H1 (cell line): ENCODE measurements at regions not wholly inside any gene's neighbourhood (a gene's known extent, or its start where the extent isn't known, plus 50 kb on each side); places are given as distances from the start of the nearest gene placed in this dataset.

Source experiments
- CTCF ChIA-PET: fragments of 300-600 bp; sonication (Branson Sonifier 250); formaldehyde crosslinking; loops from one replicate; lab custom pipeline; 2021; ENCODE audit not compliant: partially characterized antibody; lab: Charles Lee
- POLR2A ChIA-PET: fragments of 300-600 bp; sonication (Branson Sonifier 250); formaldehyde crosslinking; loops from one replicate; lab custom pipeline; 2021; ENCODE audit warnings: inconsistent platforms; ENCODE audit not compliant: partially characterized antibody; lab: Charles Lee
- DNase-seq, 2 experiments: peaks; one replicate each; pipeline versions ENCODE4 v3.0.0 to v3.0.0-alpha.2; 2010 to 2022; ENCODE audit warnings: low spot score in 2 of 2, low read depth in 1 of 2, mixed read lengths in 1 of 2
- FAIRE-seq: peaks from 2 replicates; lab custom pipeline; 2011; peaks lifted over from hg19 to GRCh38; lab: Jason Lieb, UNC
- H2AFZ ChIP-seq: 2 replicates; pipeline ENCODE4 v1.8.1; 2012; ENCODE audit warnings: low read length, inconsistent platforms
- H2AK5ac ChIP-seq: 2 replicates; pipeline ENCODE4 v1.6.1; 2013; ENCODE audit warnings: low read depth, low read length
- H2BK120ac ChIP-seq: replicated peaks from 2 replicates; pipeline ENCODE3; 2013; ENCODE audit warnings: low read depth, low read length, inconsistent platforms
- H2BK12ac ChIP-seq: 2 replicates; pipeline ENCODE4 v1.6.1; 2013; ENCODE audit warnings: low read depth, low read length
- H2BK15ac ChIP-seq: 2 replicates; pipeline ENCODE4 v1.6.1; 2013; ENCODE audit warnings: low read length
- H2BK20ac ChIP-seq: 2 replicates; pipeline ENCODE4 v1.6.1; 2013; ENCODE audit warnings: low read length
- H2BK5ac ChIP-seq: 2 replicates; pipeline ENCODE4 v1.6.1; 2013; ENCODE audit warnings: low read depth, low read length
- H3K14ac ChIP-seq: 2 replicates; pipeline ENCODE4 v1.6.1; 2013; ENCODE audit warnings: inconsistent platforms; ENCODE audit not compliant: insufficient read length
- H3K18ac ChIP-seq: 2 replicates; pipeline ENCODE4 v1.6.1; 2013; ENCODE audit warnings: low read length; ENCODE audit errors: extremely low read depth
- H3K23ac ChIP-seq: 2 replicates; pipeline ENCODE4 v1.6.1; 2013; ENCODE audit warnings: inconsistent platforms; ENCODE audit not compliant: insufficient read length
- H3K23me2 ChIP-seq: 2 replicates; pipeline ENCODE4 v1.6.1; 2013; ENCODE audit warnings: low read depth, low read length
- H3K27ac ChIP-seq: 2 replicates; pipeline ENCODE4 v1.6.1; 2011; ENCODE audit warnings: low read depth, low read length, inconsistent platforms
- H3K27me3 ChIP-seq, 4 experiments: replicated peaks in 1 of 4; 1 replicate in 1 of 4; 2 replicates in 3 of 4; pipeline versions ENCODE4 v1.6.1 to v1.8.1; 2011 to 2013; ENCODE audit warnings: low read length in 3 of 4, mild to moderate bottlenecking in 3 of 4, inconsistent platforms in 2 of 4, mixed read lengths in 2 of 4, moderate library complexity in 1 of 4; ENCODE audit not compliant: control insufficient read depth in 3 of 4, insufficient read depth in 3 of 4; ENCODE audit errors: extremely low read depth in 1 of 4
- H3K36me3 ChIP-seq, 4 experiments: 2 replicates each; pipeline versions ENCODE4 v1.6.1 to v1.8.1; 2011 to 2013; ENCODE audit warnings: mild to moderate bottlenecking in 4 of 4, low read length in 3 of 4, moderate library complexity in 2 of 4, control low read depth in 1 of 4, inconsistent platforms in 1 of 4; ENCODE audit not compliant: insufficient read depth in 4 of 4, control insufficient read depth in 2 of 4
- H3K4ac ChIP-seq: replicated peaks from 2 replicates; pipeline ENCODE3; 2013; ENCODE audit warnings: low read length, low read depth, mixed read lengths, inconsistent platforms; ENCODE audit not compliant: insufficient read length
- H3K4me1 ChIP-seq, 4 experiments: replicated peaks in 1 of 4; 1 replicate in 1 of 4; 2 replicates in 3 of 4; pipeline versions ENCODE4 v1.6.1 to v1.8.1; 2011 to 2013; ENCODE audit warnings: low read length in 3 of 4, inconsistent platforms in 2 of 4, mixed read lengths in 1 of 4; ENCODE audit not compliant: insufficient read depth in 4 of 4, control insufficient read depth in 3 of 4
- H3K4me2 ChIP-seq, 2 experiments: 2 replicates each; pipeline versions ENCODE4 v1.6.1 to v1.8.1; 2011 to 2013; ENCODE audit warnings: low read depth in 2 of 2, low read length in 2 of 2, control low read depth in 1 of 2, inconsistent platforms in 1 of 2, mild to moderate bottlenecking in 1 of 2; ENCODE audit not compliant: insufficient read depth in 1 of 2
- H3K4me3 ChIP-seq, 4 experiments: fragments of 200-600, 300-600 bp in 1 of 4; sonication (generic), shearing (Covaris generic), sonication (Bioruptor Twin) in 1 of 4; 2 replicates each; pipeline versions ENCODE4 v1.5.1 to v1.8.1; 2011 to 2016; ENCODE audit warnings: low read length in 4 of 4, low read depth in 3 of 4, control low read depth in 2 of 4, inconsistent platforms in 2 of 4, mild to moderate bottlenecking in 2 of 4, mixed read lengths in 1 of 4, moderate library complexity in 1 of 4; ENCODE audit not compliant: insufficient read depth in 2 of 4; ENCODE audit errors: extremely low read depth in 1 of 4
- H3K56ac ChIP-seq: replicated peaks from 2 replicates; pipeline ENCODE3; 2013; ENCODE audit warnings: low read depth, mild to moderate bottlenecking, mixed read lengths, low read length, inconsistent platforms; ENCODE audit not compliant: insufficient read length
- H3K79me1 ChIP-seq: 2 replicates; pipeline ENCODE4 v1.6.1; 2013; ENCODE audit warnings: low read depth, low read length, control low read depth
- H3K79me2 ChIP-seq, 2 experiments: 2 replicates each; pipeline versions ENCODE4 v1.6.1 to v1.8.1; 2012 to 2013; ENCODE audit warnings: low read length in 2 of 2, mild to moderate bottlenecking in 2 of 2, inconsistent platforms in 1 of 2; ENCODE audit not compliant: insufficient read depth in 2 of 2, control insufficient read depth in 1 of 2
- H3K9ac ChIP-seq, 4 experiments: replicated peaks in 1 of 4; 1 replicate in 1 of 4; 2 replicates in 3 of 4; pipeline versions ENCODE4 v1.6.1 to v1.8.1; 2011 to 2013; ENCODE audit warnings: low read depth in 3 of 4, low read length in 3 of 4, control low read depth in 2 of 4, mild to moderate bottlenecking in 2 of 4, moderate library complexity in 2 of 4, inconsistent platforms in 1 of 4; ENCODE audit errors: extremely low read depth in 1 of 4
- H3K9me3 ChIP-seq, 2 experiments: 2 replicates each; pipeline versions ENCODE4 v1.6.1 to v1.8.1; 2012 to 2013; ENCODE audit warnings: mild to moderate bottlenecking in 2 of 2, moderate library complexity in 2 of 2, control low read depth in 1 of 2, inconsistent platforms in 1 of 2, low read depth in 1 of 2, low read length in 1 of 2, mixed read lengths in 1 of 2; ENCODE audit not compliant: insufficient read depth in 2 of 2
- H4K20me1 ChIP-seq, 2 experiments: replicated peaks in 1 of 2; 2 replicates each; pipeline versions ENCODE3 to v1.8.1; 2011 to 2013; ENCODE audit warnings: inconsistent platforms in 2 of 2, low read length in 2 of 2, mild to moderate bottlenecking in 1 of 2; ENCODE audit not compliant: insufficient read depth in 2 of 2, control insufficient read depth in 1 of 2
- H4K5ac ChIP-seq: 2 replicates; pipeline ENCODE4 v1.6.1; 2013; ENCODE audit warnings: low read length, low read depth, mixed read lengths, inconsistent platforms; ENCODE audit not compliant: insufficient read length
- H4K8ac ChIP-seq: 2 replicates; pipeline ENCODE4 v1.8.0; 2013; ENCODE audit warnings: mild to moderate bottlenecking, moderate library complexity, low read length, inconsistent platforms; ENCODE audit not compliant: insufficient read depth; ENCODE audit errors: extremely low read depth
- H4K91ac ChIP-seq: replicated peaks from 2 replicates; pipeline ENCODE3; 2013; ENCODE audit warnings: low read length, mixed read lengths, inconsistent platforms; ENCODE audit not compliant: insufficient read length
- ASH2L ChIP-seq: fragments of 200-600, 300-600 bp; sonication (generic); IDR thresholded peaks from one replicate; pipeline ENCODE4 v1.7.1; 2017; ENCODE audit warnings: low read length
- EZH2 ChIP-seq: fragments of 200-600 bp; sonication (generic); IDR thresholded peaks from 2 replicates; pipeline ENCODE4 v1.7.1; 2012; ENCODE audit warnings: low read depth, mild to moderate bottlenecking, moderate library complexity, low read length, inconsistent platforms; ENCODE audit not compliant: severe bottlenecking
- HDAC6 ChIP-seq: IDR thresholded peaks from one replicate; pipeline ENCODE4 v1.7.1; 2012; ENCODE audit warnings: low read depth, mild to moderate bottlenecking, inconsistent platforms, low read length, moderate library complexity
- KDM4A ChIP-seq: IDR thresholded peaks from one replicate; pipeline ENCODE4 v1.7.1; 2012; ENCODE audit warnings: low read depth, mild to moderate bottlenecking, moderate library complexity, low read length, inconsistent platforms; ENCODE audit not compliant: severe bottlenecking
- POU5F1 ChIP-seq: IDR thresholded peaks from 2 replicates; pipeline ENCODE4 v1.6.1; 2011; ENCODE audit warnings: low read depth, mild to moderate bottlenecking, low read length, moderate library complexity
- RFX5 ChIP-seq: IDR thresholded peaks from 2 replicates; pipeline ENCODE4 v1.6.1; 2011; ENCODE audit warnings: low read depth, low read length, improper control_type of control experiment, borderline replicate concordance
- RNF2 ChIP-seq: fragments of 200-900, 300-1000 bp; sonication (generic); IDR thresholded peaks from 2 replicates; pipeline ENCODE4 v1.7.1; 2016; ENCODE audit warnings: borderline replicate concordance, low read depth, mild to moderate bottlenecking, antibody characterized with exemption, low read length; ENCODE audit not compliant: poor library complexity, severe bottlenecking; ENCODE audit errors: missing control alignments
- SP1 ChIP-seq: IDR thresholded peaks from 2 replicates; pipeline ENCODE4 v1.6.1; 2011; ENCODE audit warnings: low read depth, low read length
- SRF ChIP-seq: IDR thresholded peaks from 2 replicates; pipeline ENCODE4 v1.6.1; 2011; ENCODE audit warnings: mild to moderate bottlenecking, low read depth, low read length, moderate library complexity
- TAF7 ChIP-seq: optimal IDR thresholded peaks from 2 replicates; pipeline ENCODE3; 2011; ENCODE audit warnings: low read depth, mild to moderate bottlenecking, inconsistent platforms, low read length, moderate library complexity, borderline replicate concordance
- TCF12 ChIP-seq: IDR thresholded peaks from 2 replicates; pipeline ENCODE4 v1.6.1; 2011; ENCODE audit warnings: low read depth, mild to moderate bottlenecking, low read length
- USF2 ChIP-seq: IDR thresholded peaks from 2 replicates; pipeline ENCODE4 v1.6.1; 2011; ENCODE audit warnings: low read length, improper control_type of control experiment
- WGBS, 2 experiments: shearing (Covaris generic) in 1 of 2; methylation state at CpG; one replicate each; pipeline versions ENCODE4 v1.1.6 to v1.1.7; 2013 to 2015; ENCODE audit warnings: low lambda C conversion rate in 2 of 2, mixed read lengths in 2 of 2, inconsistent platforms in 1 of 2, low coverage in 1 of 2, missing lambda C conversion rate in 1 of 2; ENCODE audit not compliant: insufficient replicate concordance in 2 of 2, insufficient coverage in 1 of 2, insufficient read length in 1 of 2; ENCODE audit errors: extremely low coverage in 1 of 2, missing lambda C conversion rate in 1 of 2; 5-methylcytosine and 5-hydroxymethylcytosine counted together

- Histone ChIP-seq H2BK120ac (no peak overlapping the region), H3K4me2 (no peak overlapping the region), H3K27ac (no peak overlapping the region), H3K23ac (no peak overlapping the region), H4K8ac (no peak overlapping the region), H3K56ac (no peak overlapping the region), H2AK5ac (no peak overlapping the region), H2BK5ac (no peak overlapping the region), H4K20me1 (no peaks in the 10 kb centered on the region), H3K4me1 (no peaks in the 10 kb centered on the region), H2BK15ac (no peak overlapping the region), H3K14ac (no peak overlapping the region), H3K9ac (no peak overlapping the region), H3K18ac (no peak overlapping the region), H3K4ac (no peak overlapping the region), H3K27me3 (peaks cover 0 to 1% (median 0%) of the 10 kb centered on the region in 4 experiments; a peak in 1 of 7 replicates), H2BK20ac (no peak overlapping the region), H3K9me3 (peaks cover 0 to 5% of the 10 kb centered on the region in 2 experiments; a peak in 1 of 4 replicates), H3K36me3 (no peaks in the 10 kb centered on the region), H4K91ac (no peak overlapping the region), H3K23me2 (no peaks in the 10 kb centered on the region; the same call in 1 of the 2 replicates), H2AFZ (no peak overlapping the region), H2BK12ac (no peak overlapping the region), H3K79me2 (no peaks in the 10 kb centered on the region), H3K4me3 (no peak overlapping the region), H3K79me1 (no peaks in the 10 kb centered on the region), H4K5ac (no peak overlapping the region)
- ChIA-PET POLR2A (no interaction called here), CTCF (interaction anchor here (1.3 kb wide), 1 partner anchor 11 kb away, joined by 3 read pairs; no protein-coding TSS in a partner anchor)
- FAIRE-seq (no peak), DNase-seq (no peak)
- 67% methylated on average over 2 of the region's 2 CpGs; no CpG with 5 or more reads in 1 of the 2 experiments for WGBS, 2 experiments
- no peak for TF ChIP-seq USF2
- no peak for TF ChIP-seq TCF12
- TF ChIP-seq TAF7: no peak
- TF ChIP-seq RFX5: no peak
- no peak for TF ChIP-seq SP1
- no peak for TF ChIP-seq HDAC6
- TF ChIP-seq RNF2: no peak
- no peak for TF ChIP-seq ASH2L
- TF ChIP-seq POU5F1: no peak
- TF ChIP-seq EZH2: no peak
- no peak for TF ChIP-seq KDM4A
- TF ChIP-seq SRF: no peak
Observed at GRCh38 chr2:11998218-11998617, 251.8 kb downstream of the LPIN1 start.
